ENCODE measurements at regions not wholly inside any gene's neighbourhood (a gene's known extent, or its start where the extent isn't known, plus 50 kb on each side); places are given as distances from the start of the nearest gene placed in this dataset.

- no peak for TF ChIP-seq EP300 (IDR thresholded peaks at IDR 0.05)
- TF ChIP-seq POLR2A (IDR thresholded peaks at IDR 0.05) = no peak
- TF ChIP-seq, protein P1, sequence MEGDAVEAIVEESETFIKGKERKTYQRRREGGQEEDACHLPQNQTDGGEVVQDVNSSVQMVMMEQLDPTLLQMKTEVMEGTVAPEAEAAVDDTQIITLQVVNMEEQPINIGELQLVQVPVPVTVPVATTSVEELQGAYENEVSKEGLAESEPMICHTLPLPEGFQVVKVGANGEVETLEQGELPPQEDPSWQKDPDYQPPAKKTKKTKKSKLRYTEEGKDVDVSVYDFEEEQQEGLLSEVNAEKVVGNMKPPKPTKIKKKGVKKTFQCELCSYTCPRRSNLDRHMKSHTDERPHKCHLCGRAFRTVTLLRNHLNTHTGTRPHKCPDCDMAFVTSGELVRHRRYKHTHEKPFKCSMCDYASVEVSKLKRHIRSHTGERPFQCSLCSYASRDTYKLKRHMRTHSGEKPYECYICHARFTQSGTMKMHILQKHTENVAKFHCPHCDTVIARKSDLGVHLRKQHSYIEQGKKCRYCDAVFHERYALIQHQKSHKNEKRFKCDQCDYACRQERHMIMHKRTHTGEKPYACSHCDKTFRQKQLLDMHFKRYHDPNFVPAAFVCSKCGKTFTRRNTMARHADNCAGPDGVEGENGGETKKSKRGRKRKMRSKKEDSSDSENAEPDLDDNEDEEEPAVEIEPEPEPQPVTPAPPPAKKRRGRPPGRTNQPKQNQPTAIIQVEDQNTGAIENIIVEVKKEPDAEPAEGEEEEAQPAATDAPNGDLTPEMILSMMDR (IDR thresholded peaks at IDR 0.05) = no peak
- Histone ChIP-seq H3K9me3 (no peaks in the 10 kb centered on the region), H3K27ac (no peak overlapping the region), H3K27me3 (no peaks in the 10 kb centered on the region), H3K4me3 (no peak overlapping the region), H3K36me3 (no peaks in the 10 kb centered on the region), H3K4me1 (ENCODE audit: insufficient read depth) (no peaks in the 10 kb centered on the region)
- intact Hi-C loops (cut with DNase I) = no loop called here
- DNase-seq = no peak
- WGBS, 3 donors = 73 to 78% (median 73%) methylated on average over 2 of the region's 2 CpGs
These were observed 367.1 kb downstream of the PBX1 start for GRCh38 chr1:164926107-164926506.

DNA sequence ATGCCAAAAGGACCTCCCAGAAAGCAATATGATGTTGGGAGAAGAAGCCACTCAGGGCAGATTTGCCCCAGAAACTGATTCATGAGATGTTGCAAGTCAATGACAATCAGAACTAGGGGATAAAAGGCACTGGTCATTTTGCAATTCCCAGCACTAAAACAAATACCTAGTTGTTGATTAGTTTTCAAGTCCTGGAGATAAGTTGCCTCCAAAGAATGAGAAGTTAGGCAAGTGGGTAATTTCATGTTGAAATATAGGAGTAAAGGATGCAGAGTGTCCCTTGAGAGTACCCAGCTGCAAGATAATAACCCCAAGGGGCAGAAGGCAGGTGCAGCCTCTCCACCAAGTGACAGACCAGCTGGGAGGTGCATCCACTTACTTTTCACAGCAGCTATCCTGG is 363.6 kb downstream of the PBX1 start:
- no peak for TF ChIP-seq EP300 (IDR thresholded peaks at IDR 0.05)
- TF ChIP-seq, protein P1 (IDR thresholded peaks at IDR 0.05) = no peak
- TF ChIP-seq POLR2A (IDR thresholded peaks at IDR 0.05) = no peak
- H3K27me3 ChIP-seq = no peaks in the 10 kb centered on the region

DNA sequence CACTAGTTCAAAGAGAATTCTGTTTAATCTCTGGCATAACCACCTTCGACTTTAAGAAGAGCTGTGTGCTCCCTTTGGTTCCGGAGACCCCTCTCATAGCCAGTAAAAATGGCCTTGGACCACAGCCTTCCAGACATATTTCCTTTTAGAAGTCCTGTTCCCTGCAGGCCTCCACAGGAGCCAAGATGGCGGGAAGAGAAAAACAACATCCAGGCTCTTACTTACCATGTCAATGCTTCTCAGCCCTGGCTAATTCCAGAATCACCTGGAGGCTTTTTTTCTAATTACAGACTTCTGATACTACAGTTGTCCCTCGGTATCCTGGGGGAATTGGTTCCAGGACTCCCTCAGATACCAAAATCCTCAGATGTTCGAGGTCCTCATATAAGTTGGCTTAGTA is 362.5 kb downstream of the PBX1 start:
- TF ChIP-seq POLR2A (IDR thresholded peaks at IDR 0.05) = no peak
- TF ChIP-seq, protein P1 (IDR thresholded peaks at IDR 0.05) = no peak
- no peak for TF ChIP-seq EP300 (IDR thresholded peaks at IDR 0.05)
- H3K27ac ChIP-seq = no peak overlapping the region
- 89 to 94% (median 91%) methylated on average over 5 of the region's 5 CpGs for WGBS, 3 donors
- no peaks in the 10 kb centered on the region for H3K9me3 ChIP-seq
- intact Hi-C loops (cut with DNase I) = no loop called here
- peaks cover 1% of the 10 kb centered on the region for H3K4me1 ChIP-seq (ENCODE audit: insufficient read depth)
- no peaks in the 10 kb centered on the region for H3K27me3 ChIP-seq
- H3K36me3 ChIP-seq = no peaks in the 10 kb centered on the region
- no peak for DNase-seq
- no peak overlapping the region for H3K4me3 ChIP-seq

More for the DNA sequence above, 363.6 kb downstream of the PBX1 start:
- DNase-seq = no peak
- intact Hi-C loops (cut with DNase I) = no loop called here
- no peak overlapping the region for H3K27ac ChIP-seq
- no peaks in the 10 kb centered on the region for H3K9me3 ChIP-seq
- peaks cover 1% of the 10 kb centered on the region for H3K4me1 ChIP-seq (ENCODE audit: insufficient read depth)
- no peak overlapping the region for H3K4me3 ChIP-seq
- H3K36me3 ChIP-seq = no peaks in the 10 kb centered on the region

DNA sequence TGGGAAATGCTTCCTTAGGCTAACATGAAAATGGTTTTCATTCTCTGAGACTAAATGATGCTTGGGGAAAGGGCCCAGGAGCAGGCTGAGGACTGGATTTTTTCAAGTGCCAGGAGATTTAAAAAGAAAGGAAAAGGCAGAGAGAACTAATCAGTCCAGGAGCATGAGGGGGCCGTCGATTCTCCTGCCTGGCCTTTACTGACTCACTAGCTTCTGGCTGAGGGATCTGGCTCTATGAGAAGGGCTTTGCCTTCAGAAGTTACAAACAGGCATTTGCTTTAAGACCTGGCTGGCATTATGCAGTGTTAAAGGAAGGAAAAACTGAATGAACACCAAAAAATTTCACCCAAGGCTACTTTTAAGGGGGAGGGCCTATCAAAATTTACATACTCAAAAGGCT is 359.2 kb downstream of the PBX1 start:
- Histone ChIP-seq H3K27ac (no peak overlapping the region), H3K4me1 (ENCODE audit: insufficient read depth) (peaks cover 1% of the 10 kb centered on the region), H3K36me3 (no peaks in the 10 kb centered on the region), H3K4me3 (no peak overlapping the region), H3K27me3 (no peaks in the 10 kb centered on the region), H3K9me3 (no peaks in the 10 kb centered on the region)
- WGBS, 3 donors = 17 to 26% (median 24%) methylated on average over 2 of the region's 2 CpGs
- no peak for TF ChIP-seq EP300 (IDR thresholded peaks at IDR 0.05)
- TF ChIP-seq, protein P1 (IDR thresholded peaks at IDR 0.05) = no peak
- intact Hi-C loops (cut with DNase I) = no loop called here
- DNase-seq = no peak

GRCh38 chr1:164914208-164914607 is 355.2 kb downstream of the PBX1 start:
- H3K27me3 ChIP-seq = no peaks in the 10 kb centered on the region
- H3K36me3 ChIP-seq = no peaks in the 10 kb centered on the region
- peaks cover 1% of the 10 kb centered on the region for H3K4me1 ChIP-seq (ENCODE audit: insufficient read depth)
- TF ChIP-seq, protein P1 (IDR thresholded peaks at IDR 0.05) = peak in 2 of 3 donors; percentile 30 to 32
- no peak for TF ChIP-seq POLR2A (IDR thresholded peaks at IDR 0.05)
- no peaks in the 10 kb centered on the region for H3K9me3 ChIP-seq
- intact Hi-C loops (cut with DNase I) = loop anchor here in 1 of 4 donors (5.0 kb wide), 1 partner anchor 357 kb away; the partner anchor contains the start of gene PBX1
- H3K4me3 ChIP-seq = no peak overlapping the region
- H3K27ac ChIP-seq = no peak overlapping the region
- 12 to 19% (median 14%) methylated on average over 1 of the region's 1 CpG for WGBS, 3 donors
- no peak for DNase-seq
